ENCODE measurements at regions not wholly inside any gene's neighbourhood (a gene's known extent, or its start where the extent isn't known, plus 50 kb on each side); places are given as distances from the start of the nearest gene placed in this dataset.

- Histone ChIP-seq H3K4me3 (no peak overlapping the region), H3K9me3 (0 out of 3 replicates have a peak, but pooled peaks cover 4% of the 10 kb centered on the region), H3K4me2 (no peak overlapping the region), H3K27ac (no peak overlapping the region), H3K4me1 (peaks cover 3% of the 10 kb centered on the region; the same call in 1 of the 3 replicates)
- TF ChIP-seq SREBF2 (IDR thresholded peaks at IDR 0.05) (no peak), USF2 (IDR thresholded peaks at IDR 0.05) (no peak), RCOR1 (IDR thresholded peaks at IDR 0.05; ENCODE audit: low read depth, low read length) (no peak), JUN (IDR thresholded peaks at IDR 0.05) (no peak), ZNF302 (CRISPR knock-in tag; IDR thresholded peaks at IDR 0.05) (no peak), FOSB (CRISPR knock-in tag; IDR thresholded peaks at IDR 0.05) (no peak), REST (IDR thresholded peaks at IDR 0.05) (no peak), NFE2L2 (conservative IDR thresholded peaks at IDR 0.05; ENCODE audit: low read length) (no peak), JUNB (IDR thresholded peaks at IDR 0.05) (no peak), HOXA7 (CRISPR knock-in tag; IDR thresholded peaks at IDR 0.05) (no peak), FOXS1 (CRISPR knock-in tag; IDR thresholded peaks at IDR 0.05) (no peak), RAD21 (conservative IDR thresholded peaks at IDR 0.05 in 1 of 2, IDR thresholded peaks at IDR 0.05 in 1 of 2) (no peak), HEYL (CRISPR knock-in tag; IDR thresholded peaks at IDR 0.05) (no peak), TP53 (CRISPR knock-in tag; IDR thresholded peaks at IDR 0.05) (no peak), MAFK (IDR thresholded peaks at IDR 0.05; ENCODE audit: partially characterized antibody) (no peak)
- FAIRE-seq: no peak
- CTCF ChIA-PET: no interaction called here
- POLR2A ChIA-PET: no interaction called here
- no peak for ATAC-seq
- 53% methylated on average over 3 of the region's 3 CpGs for WGBS (ENCODE audit: missing lambda C conversion rate)
- DNase-seq (ENCODE audit: low read depth in 1 of 2, low spot score in 1 of 2): no peak
Observed at GRCh38 chr1:229986737-229987337, 80.2 kb upstream of the GALNT2 start.

- ATAC-seq: no peak
- TF ChIP-seq ZSCAN20 (CRISPR knock-in tag; IDR thresholded peaks at IDR 0.05) (no peak), ATOH8 (CRISPR knock-in tag; IDR thresholded peaks at IDR 0.05; ENCODE audit: low read depth) (no peak), TP53 (CRISPR knock-in tag; IDR thresholded peaks at IDR 0.05) (no peak), HOXA7 (CRISPR knock-in tag; IDR thresholded peaks at IDR 0.05) (no peak), USF2 (IDR thresholded peaks at IDR 0.05) (no peak), MYC (IDR thresholded peaks at IDR 0.05; ENCODE audit: borderline replicate concordance, low read length) (no peak), RCOR1 (IDR thresholded peaks at IDR 0.05; ENCODE audit: low read depth, low read length) (no peak), FOSB (CRISPR knock-in tag; IDR thresholded peaks at IDR 0.05) (no peak)
- TF ChIP-seq, protein P1, sequence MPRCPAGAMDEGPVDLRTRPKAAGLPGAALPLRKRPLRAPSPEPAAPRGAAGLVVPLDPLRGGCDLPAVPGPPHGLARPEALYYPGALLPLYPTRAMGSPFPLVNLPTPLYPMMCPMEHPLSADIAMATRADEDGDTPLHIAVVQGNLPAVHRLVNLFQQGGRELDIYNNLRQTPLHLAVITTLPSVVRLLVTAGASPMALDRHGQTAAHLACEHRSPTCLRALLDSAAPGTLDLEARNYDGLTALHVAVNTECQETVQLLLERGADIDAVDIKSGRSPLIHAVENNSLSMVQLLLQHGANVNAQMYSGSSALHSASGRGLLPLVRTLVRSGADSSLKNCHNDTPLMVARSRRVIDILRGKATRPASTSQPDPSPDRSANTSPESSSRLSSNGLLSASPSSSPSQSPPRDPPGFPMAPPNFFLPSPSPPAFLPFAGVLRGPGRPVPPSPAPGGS (IDR thresholded peaks at IDR 0.05): no peak
- WGBS (ENCODE audit: missing lambda C conversion rate): 50% methylated on average over 6 of the region's 6 CpGs
- Histone ChIP-seq H3K4me2 (no peak overlapping the region), H3K27ac (no peak overlapping the region), H3K4me3 (no peak overlapping the region), H3K4me1 (peaks cover 3% of the 10 kb centered on the region; the same call in 1 of the 3 replicates), H3K9me3 (no peaks in the 10 kb centered on the region)
- CTCF ChIA-PET: no interaction called here
- POLR2A ChIA-PET: no interaction called here
- no peak for DNase-seq (ENCODE audit: low read depth in 1 of 2, low spot score in 1 of 2)
- no peak for FAIRE-seq
Observed at GRCh38 chr1:229987953-229988352, 79.1 kb upstream of the GALNT2 start.
